Retina (tissue), 1 donor: ENCODE measurements at regions not wholly inside any gene's neighbourhood (a gene's known extent, or its start where the extent isn't known, plus 50 kb on each side); places are given as distances from the start of the nearest gene placed in this dataset.

Experiments used
- DNase-seq: peaks from one replicate; pipeline ENCODE4 v3.0.0-alpha.2; 2016

GRCh38 chr16:9308356-9308801 is 216.9 kb downstream of the HAPSTR1 start:
- no peak for DNase-seq

- DNase-seq: no peak
These were observed 217.4 kb downstream of the HAPSTR1 start for GRCh38 chr16:9308850-9309249.

- DNase-seq: peak; percentile 44
These were observed 218.4 kb downstream of the HAPSTR1 start for GRCh38 chr16:9309844-9310243.

GRCh38 chr16:9311303-9311954 is 220.0 kb downstream of the HAPSTR1 start:
- peak; percentile 61 for DNase-seq

DNA sequence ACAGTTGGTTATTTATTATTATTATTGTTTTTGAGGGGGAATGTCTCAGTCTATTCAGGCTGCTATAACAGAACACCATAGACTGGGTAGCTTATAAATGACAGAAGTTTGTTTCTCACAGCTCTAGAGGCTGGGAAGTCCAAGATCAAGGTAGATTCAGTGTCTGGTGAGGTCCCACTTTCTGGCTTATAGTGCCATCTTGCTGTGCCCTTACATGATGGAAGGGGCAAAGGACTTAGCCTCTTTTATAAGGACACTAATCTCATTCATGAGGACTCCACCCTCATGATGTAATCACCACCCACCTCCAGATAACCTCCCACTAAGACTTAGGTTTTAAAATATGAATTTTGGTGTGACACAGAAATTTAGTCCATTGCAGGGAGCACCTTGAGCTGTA is 224.6 kb downstream of the HAPSTR1 start:
- DNase-seq: no peak

- no peak for DNase-seq
These were observed 225.2 kb downstream of the HAPSTR1 start for GRCh38 chr16:9316615-9317014.

- DNase-seq: no peak
These were observed 227.3 kb downstream of the HAPSTR1 start for GRCh38 chr16:9318764-9319163.

GRCh38 chr16:9322769-9323168 is 231.3 kb downstream of the HAPSTR1 start:
- no peak for DNase-seq

- DNase-seq: no peak
These were observed 231.7 kb downstream of the HAPSTR1 start for GRCh38 chr16:9323170-9323569.

- DNase-seq: no peak
These were observed 235.8 kb downstream of the HAPSTR1 start for GRCh38 chr16:9327253-9327652.

DNA sequence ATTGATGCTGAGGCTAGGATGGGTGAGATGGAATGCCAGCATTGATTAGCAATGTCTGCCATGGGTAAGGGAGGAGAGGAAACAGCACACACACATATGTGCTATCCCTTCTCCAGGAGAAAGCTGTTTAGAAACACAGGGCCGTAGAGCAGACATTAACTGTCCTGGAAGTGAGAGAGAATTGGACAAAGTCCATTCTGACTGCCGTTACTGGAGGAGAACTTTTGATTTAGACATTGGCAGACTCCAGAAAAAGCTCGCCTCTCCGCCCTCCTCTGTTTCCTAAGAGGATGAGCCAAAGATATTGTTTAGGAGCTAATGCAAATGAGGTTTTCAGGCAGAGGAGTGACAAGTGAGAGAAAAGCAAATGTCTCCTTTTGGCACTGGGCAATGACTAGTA is 237.0 kb downstream of the HAPSTR1 start:
- DNase-seq: no peak

GRCh38 chr16:9330095-9330494 is 238.7 kb downstream of the HAPSTR1 start:
- DNase-seq: no peak

DNA sequence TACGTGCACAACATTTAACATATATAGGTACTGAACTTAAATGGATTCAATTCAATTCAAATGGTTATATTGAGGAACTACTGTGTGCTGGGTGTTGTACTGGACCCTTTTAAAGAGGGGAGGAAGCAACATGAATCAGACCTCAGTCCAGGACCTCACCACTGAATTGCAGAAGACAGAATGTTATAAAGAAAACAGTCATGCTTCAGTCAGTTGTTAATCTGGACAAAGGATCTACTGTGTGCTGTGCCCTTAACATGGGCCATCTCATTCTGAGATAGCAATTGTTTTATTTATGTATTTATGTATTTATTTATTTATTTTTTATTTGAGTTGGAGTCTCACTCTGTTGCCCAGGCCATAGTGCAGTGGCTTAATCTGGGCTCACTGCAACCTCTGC is 240.1 kb downstream of the HAPSTR1 start:
- no peak for DNase-seq

GRCh38 chr16:9332574-9333148 is 241.2 kb downstream of the HAPSTR1 start:
- no peak for DNase-seq

DNA sequence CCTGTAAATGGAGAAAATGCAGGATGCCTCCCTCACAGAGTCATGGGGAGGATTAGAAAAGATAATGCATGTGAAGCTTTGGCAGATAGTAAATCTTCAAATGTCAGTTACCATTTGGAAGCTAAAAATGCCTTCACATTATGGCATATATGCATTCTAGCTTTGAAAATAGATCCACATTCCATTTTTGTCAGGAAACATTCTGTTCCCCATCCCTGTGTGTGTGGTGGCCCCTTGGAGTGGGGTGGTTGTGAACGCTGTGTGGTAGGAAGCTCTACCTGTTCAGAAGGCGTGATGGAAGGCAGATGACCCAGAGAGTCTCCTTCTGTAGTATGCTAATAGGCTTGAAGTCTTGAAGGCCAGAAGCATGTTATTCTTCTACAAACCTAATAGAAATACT is 242.0 kb downstream of the HAPSTR1 start:
- no peak for DNase-seq

DNA sequence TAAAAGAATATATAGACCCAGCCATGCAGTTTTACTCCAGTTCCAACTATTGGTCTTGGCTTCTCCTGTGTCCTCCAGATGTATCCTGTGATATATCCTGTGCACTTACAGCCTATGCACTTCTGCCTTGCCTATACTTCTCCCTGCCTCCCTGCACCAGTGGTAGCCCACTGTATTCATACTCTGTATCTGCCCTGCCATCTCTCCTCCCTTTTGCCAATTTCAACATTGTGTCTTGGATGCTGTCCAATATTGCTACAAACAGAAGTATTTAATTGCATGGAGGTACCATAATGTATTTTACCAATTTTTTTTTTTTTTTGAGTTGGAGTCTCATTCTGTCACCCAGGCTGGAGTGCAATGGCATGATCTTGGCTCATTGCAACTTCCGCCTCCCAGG is 242.7 kb downstream of the HAPSTR1 start:
- DNase-seq: no peak

DNA sequence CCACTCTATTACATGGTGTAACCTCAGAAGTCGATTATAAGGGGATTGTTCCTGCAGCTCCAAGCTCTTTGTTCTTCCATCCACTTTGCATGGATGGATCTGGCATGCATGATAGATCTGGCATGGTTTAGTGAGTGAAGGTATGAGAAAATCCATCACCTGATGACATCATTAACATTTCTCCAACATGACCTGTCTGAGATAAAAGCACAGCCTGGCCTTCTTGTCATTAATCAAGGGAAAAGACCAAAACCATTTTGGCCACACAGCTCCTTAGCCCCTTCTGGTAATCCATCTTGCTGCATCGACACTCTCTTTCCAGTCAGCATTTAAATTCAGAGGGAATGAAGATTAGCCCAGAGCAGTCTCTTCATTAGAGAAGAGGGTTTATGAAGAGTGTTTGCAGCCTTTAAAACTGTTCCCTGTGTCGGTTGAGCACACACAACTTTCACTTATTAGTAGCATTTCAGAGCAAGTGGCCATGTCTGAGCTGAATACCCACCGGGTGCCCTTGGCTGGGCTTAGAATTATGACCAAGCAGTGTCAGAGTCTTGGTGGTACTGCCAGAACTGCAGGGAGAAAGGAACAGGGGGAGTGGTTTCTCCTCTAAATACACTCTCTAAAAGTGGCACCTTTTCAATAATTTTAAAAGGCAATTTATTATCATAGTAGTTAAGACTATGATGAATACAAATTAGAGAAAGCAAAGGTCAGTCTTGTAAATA is 246.0 kb downstream of the HAPSTR1 start:
- no peak for DNase-seq

DNA sequence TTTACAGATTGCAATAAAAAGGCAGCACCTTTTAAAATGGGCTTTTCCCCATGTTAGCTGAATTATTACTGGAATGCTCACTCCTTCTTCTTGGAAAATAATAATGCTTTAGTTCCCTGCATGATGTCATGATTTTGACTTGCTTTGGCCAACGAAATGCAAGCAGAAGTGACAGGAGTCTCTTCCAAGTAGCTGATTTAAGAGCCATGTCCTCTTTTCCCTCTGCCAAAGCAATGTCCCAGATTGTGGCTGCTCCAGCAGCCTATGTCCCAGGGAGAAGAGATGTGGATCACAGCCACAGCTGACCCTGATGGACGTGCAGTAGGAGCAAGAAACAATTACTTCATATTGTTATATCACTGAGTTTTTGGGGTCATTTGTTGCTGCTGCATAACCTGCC is 246.6 kb downstream of the HAPSTR1 start:
- DNase-seq: no peak

DNA sequence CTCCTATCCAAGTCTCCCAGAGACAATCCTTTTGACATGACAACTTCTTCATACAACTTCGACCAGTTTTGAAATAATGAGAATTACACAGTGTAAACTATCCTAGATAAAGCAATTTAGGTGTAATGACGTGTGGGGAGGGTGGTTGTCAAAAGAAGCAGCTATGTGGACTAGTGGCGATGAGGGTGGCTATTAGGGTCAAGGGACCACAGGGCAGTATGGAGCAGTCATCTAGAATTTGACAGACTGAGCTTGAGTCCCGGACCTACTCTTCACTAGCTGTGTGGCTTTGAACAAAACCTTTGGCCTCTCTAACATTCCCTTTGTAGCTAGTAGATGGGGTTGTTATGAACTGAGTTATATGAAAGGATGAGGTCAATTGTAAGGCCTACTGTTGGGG is 247.1 kb downstream of the HAPSTR1 start:
- DNase-seq: no peak

DNA sequence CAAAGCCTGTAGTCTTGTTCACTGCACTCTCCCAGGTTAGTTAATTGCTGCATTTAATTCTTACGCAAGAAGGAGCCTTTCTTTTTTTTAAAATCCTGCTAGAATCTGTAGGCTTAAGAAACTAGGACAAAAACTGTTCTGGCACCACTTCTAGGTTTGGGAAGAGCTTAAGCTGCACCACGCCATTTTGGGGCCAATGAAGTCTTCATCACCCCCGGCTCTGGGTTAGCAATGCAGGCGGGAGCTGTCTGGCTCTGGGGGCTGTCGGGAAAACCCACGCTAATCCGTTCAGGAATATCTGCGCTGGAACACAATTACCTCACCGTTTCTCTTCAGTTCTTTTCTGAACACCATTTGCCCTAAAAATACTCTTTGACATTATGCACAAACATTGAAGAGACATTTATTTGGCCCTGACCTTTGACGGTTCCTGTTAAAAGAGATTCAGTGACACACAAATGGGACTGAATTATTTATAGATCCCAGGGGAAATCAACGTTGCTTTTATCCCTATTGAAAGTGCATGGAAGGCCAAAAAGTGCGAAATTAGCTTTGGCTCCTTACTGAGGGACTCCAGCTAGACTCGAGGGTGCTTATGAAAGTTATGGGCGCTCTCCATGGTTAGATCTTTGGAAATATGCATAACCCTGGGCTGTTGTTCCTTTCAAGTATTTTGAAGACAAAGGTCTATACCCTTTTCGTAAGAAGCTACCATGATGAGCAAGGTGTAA is 249.2 kb downstream of the HAPSTR1 start:
- DNase-seq: peak; percentile 54

DNA sequence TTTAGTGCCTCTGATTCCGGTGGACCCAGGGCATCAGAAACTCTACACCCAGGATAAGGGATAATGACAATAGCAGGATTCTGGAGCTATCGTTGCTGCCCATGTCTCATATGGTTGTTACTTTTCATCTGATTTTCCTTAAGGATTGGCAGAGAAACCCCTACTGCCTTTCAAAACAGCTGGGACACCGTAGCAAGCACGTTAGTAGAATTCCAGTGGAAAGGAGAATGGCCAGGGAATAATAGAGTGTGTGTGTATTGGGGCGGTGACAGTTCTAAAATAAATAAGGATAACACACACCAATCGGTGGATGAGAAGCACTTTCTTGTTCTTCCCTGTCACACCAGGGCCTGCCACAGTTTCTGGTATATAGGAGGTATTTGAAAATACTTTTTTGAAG is 251.8 kb downstream of the HAPSTR1 start:
- no peak for DNase-seq

GRCh38 chr16:9344508-9344907 is 253.1 kb downstream of the HAPSTR1 start:
- no peak for DNase-seq

- no peak for DNase-seq
These were observed 253.6 kb downstream of the HAPSTR1 start for GRCh38 chr16:9345046-9345445.

DNA sequence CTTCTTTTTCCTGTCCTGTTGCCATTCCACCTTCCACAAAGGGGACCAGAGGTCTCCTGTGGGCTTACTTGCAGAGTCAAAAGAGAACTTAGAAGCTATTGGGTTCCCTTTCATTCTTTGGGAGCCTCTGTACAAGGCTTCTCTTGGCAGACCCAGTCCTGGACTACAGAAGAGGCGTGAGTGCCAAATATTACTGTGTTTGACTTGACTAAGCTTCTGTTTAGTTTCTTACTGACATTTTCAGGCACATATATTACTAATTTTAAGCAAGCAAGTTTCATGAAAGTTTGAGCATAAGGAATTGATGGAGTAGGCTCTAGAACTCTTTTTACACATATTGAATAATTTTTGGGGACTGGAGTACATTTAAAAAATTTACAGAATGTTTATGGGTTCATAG is 254.4 kb downstream of the HAPSTR1 start:
- DNase-seq: no peak
